Thoracic aorta (tissue), 2 donors: ENCODE measurements at regions not wholly inside any gene's neighbourhood (a gene's known extent, or its start where the extent isn't known, plus 50 kb on each side); places are given as distances from the start of the nearest gene placed in this dataset.
A peak's percentile ranks its signal among the peaks of the same experiment; 100 is the strongest.

Experiments used
- ATAC-seq: fragments of 150-250 bp; one replicate; pipeline ENCODE4 v1.8.0; 2017; ENCODE audit warnings: low read depth; ENCODE audit not compliant: insufficient number of reproducible peaks, low FRiP score
- DNase-seq: peaks from one replicate; pipeline ENCODE4 v3.0.0-alpha.2; 2020; ENCODE audit warnings: low spot score
- H3K27ac ChIP-seq, 2 donors: fragments of 200-600 bp; sonication (generic); 1 replicate in 1 of 2; 2 replicates in 1 of 2; pipeline ENCODE4 v1.5.1; 2016; ENCODE audit warnings: mild to moderate bottlenecking in 2 of 2, moderate library complexity in 2 of 2
- H3K27me3 ChIP-seq: fragments of 200-600 bp; sonication (generic); replicated peaks from 2 replicates; pipeline ENCODE4 v1.6.0; 2016; ENCODE audit warnings: mild to moderate bottlenecking; ENCODE audit not compliant: insufficient read depth
- H3K36me3 ChIP-seq: fragments of 200-600 bp; sonication (generic); one replicate; pipeline ENCODE4 v1.5.1; 2016
- H3K4me1 ChIP-seq, 2 donors: fragments of 200-600 bp; sonication (generic); 1 replicate in 1 of 2; 2 replicates in 1 of 2; pipeline versions ENCODE4 v1.5.1 to v1.6.0; 2016; ENCODE audit warnings: low read depth in 2 of 2, mild to moderate bottlenecking in 1 of 2; ENCODE audit not compliant: control insufficient read depth in 1 of 2
- H3K4me3 ChIP-seq: fragments of 200-600 bp; sonication (generic); 2 replicates; pipeline ENCODE4 v1.5.1; 2016; ENCODE audit warnings: mild to moderate bottlenecking
- H3K9me3 ChIP-seq: fragments of 200-600 bp; sonication (generic); 2 replicates; pipeline ENCODE4 v1.5.1; 2016
- TF ChIP-seq, protein P1 (sequence below): fragments of 200-600 bp; sonication (generic); IDR thresholded peaks from one replicate; pipeline ENCODE4 v1.5.1; 2019; ENCODE audit warnings: antibody characterized with exemption

DNA sequence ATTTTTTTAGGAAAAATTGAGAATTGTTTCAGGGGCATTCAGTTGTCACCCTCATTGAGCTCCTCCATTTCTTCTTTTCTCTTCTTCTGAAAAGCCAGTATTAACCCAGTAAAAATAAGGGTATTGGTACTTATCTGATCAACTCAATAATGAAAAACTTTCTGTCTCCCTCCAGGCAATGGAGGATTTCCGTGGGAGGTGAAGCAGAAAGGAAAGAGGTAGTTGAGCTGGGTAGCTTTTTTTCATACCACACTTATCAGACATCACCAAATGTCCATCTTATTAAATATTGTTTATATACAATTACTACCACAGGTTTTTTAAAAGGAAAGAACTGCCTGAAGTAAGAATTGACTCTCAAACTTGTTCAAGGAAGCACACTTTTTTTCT lies 731.1 kb upstream of the ZNF608 start:
- ATAC-seq (no peak), DNase-seq (no peak)
- H3K27ac ChIP-seq: no peak overlapping the region
- H3K9me3 ChIP-seq: no peaks in the 10 kb centered on the region
- TF ChIP-seq, protein P1, sequence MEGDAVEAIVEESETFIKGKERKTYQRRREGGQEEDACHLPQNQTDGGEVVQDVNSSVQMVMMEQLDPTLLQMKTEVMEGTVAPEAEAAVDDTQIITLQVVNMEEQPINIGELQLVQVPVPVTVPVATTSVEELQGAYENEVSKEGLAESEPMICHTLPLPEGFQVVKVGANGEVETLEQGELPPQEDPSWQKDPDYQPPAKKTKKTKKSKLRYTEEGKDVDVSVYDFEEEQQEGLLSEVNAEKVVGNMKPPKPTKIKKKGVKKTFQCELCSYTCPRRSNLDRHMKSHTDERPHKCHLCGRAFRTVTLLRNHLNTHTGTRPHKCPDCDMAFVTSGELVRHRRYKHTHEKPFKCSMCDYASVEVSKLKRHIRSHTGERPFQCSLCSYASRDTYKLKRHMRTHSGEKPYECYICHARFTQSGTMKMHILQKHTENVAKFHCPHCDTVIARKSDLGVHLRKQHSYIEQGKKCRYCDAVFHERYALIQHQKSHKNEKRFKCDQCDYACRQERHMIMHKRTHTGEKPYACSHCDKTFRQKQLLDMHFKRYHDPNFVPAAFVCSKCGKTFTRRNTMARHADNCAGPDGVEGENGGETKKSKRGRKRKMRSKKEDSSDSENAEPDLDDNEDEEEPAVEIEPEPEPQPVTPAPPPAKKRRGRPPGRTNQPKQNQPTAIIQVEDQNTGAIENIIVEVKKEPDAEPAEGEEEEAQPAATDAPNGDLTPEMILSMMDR: no peak
- no peak overlapping the region for H3K4me3 ChIP-seq
- H3K27me3 ChIP-seq: no peaks in the 10 kb centered on the region
- no peaks in the 10 kb centered on the region for H3K36me3 ChIP-seq
- peaks cover 0 to 5% of the 10 kb centered on the region in 2 donors for H3K4me1 ChIP-seq

DNA sequence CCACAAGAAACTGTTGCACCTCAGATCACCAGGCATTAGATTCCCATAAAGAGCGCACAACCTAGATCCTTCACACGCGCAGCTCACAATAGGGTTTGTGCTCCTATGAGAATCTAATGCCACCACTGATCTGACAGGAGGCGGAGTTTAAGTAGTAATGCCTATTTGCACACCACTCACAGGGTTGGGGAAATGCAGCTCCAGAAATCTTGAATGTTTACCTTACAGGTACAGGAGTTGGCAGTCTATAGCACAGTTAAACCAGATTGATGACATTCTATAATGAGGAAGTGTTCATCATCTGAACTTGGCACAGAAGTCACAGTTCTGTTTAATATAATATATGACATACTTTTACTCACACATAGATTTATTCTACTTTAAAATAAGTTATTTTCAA lies 732.2 kb upstream of the ZNF608 start:
- no peak for ATAC-seq
- Histone ChIP-seq H3K27ac (no peak overlapping the region), H3K36me3 (no peaks in the 10 kb centered on the region), H3K9me3 (no peaks in the 10 kb centered on the region), H3K4me1 (peaks cover 0 to 5% of the 10 kb centered on the region in 2 donors), H3K27me3 (no peaks in the 10 kb centered on the region), H3K4me3 (no peak overlapping the region)
- no peak for DNase-seq
- TF ChIP-seq, protein P1: no peak

DNA sequence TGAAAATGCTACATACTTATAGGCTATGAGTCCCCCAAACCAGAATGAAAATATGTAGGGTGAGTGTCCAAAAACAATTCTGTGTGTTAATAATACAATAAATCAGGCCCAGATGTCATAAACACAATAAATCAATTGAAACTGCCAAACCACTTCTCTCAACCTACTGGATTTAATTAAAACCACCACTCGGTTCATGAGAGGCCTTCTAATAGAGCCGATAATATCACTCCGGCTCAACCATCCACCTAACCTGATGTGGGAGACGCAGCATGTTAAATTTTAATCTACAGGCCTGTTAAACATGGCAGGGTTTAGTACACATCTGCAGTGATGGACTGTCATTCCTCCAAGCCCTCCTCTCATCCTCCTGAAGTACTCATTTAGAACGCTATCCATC lies 734.5 kb upstream of the ZNF608 start:
- ATAC-seq (no peak), DNase-seq (no peak)
- Histone ChIP-seq H3K27ac (no peak overlapping the region), H3K36me3 (no peaks in the 10 kb centered on the region), H3K27me3 (no peaks in the 10 kb centered on the region), H3K9me3 (no peaks in the 10 kb centered on the region), H3K4me3 (no peak overlapping the region), H3K4me1 (peaks cover 5 to 16% of the 10 kb centered on the region in 2 donors)
- TF ChIP-seq, protein P1: no peak

DNA sequence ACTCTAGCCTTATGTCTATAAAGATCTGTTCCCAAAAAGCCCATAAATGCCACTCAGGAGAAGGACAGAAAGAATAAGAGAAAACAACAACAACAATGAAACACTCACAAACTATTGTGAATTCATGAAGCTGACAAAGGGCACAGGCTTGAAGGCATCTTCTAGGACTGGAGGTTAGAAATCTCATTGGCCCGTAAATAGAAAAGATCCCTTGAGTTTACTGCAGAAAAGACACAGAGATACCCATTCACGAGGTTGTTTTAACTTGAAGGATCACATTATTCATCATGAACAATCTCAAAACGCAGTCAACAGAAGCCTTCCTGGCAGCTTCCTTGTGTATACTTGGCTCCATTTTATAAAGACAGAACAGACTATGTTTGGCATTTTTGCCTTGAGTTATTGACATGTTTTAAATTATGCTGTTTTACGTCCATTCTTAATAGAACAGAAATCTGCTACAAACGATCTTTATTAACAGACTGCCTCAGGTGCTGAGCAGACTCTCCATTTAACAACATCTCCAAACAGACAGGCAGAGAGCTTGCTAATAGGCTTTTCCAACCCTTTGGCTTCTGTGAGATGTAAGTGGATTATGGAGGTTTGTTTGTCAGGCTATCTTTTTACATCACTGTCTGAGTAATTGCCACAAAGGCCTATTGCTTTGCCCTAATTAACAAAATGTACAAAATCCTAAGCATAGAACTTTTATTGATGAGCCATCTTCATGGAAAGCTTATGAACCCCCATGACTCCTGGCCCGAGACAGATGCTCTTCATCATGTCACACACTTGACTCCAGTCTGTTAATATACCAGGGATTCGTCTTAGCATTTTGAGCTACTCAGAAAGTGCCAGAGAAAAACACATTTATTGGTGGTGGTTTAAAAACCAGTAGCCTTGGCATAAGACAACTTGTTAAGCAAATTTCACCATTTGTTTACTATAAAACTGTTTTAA lies 735.3 kb upstream of the ZNF608 start:
- TF ChIP-seq, protein P1: no peak
- ATAC-seq (no peak), DNase-seq (no peak)
- H3K9me3 ChIP-seq: no peaks in the 10 kb centered on the region
- H3K4me3 ChIP-seq: no peak overlapping the region
- H3K27me3 ChIP-seq: no peaks in the 10 kb centered on the region
- H3K36me3 ChIP-seq: no peaks in the 10 kb centered on the region
- peaks cover 7 to 25% of the 10 kb centered on the region in 2 donors for H3K4me1 ChIP-seq
- no peak overlapping the region for H3K27ac ChIP-seq

DNA sequence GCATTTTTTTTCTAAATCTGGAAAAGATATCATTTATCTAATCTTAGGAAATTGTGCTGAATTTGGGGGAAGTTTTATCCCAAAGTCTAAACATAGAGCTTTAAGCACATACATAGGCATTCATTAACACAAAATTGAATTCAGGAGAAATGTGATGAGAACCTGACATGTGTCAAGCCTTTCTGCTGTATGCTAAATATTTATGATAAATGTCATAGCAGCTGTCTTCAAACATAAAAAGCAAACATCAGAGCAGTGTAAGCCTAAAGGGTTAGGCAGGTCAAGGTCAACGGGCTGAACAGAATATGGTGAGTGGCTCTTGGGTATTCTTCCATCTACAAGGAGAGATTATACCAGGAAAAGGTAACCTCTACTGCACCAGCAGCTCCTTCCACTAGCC lies 737.2 kb upstream of the ZNF608 start:
- H3K27ac ChIP-seq: peak overlapping the region in 1 of 2 donors; percentile 84

More for the DNA sequence above, 737.2 kb upstream of the ZNF608 start:
- Histone ChIP-seq H3K9me3 (no peaks in the 10 kb centered on the region), H3K27me3 (no peaks in the 10 kb centered on the region), H3K36me3 (no peaks in the 10 kb centered on the region), H3K4me1 (peaks cover 7 to 25% of the 10 kb centered on the region in 2 donors), H3K4me3 (no peak overlapping the region)
- ATAC-seq: no peak
- DNase-seq: no peak
- TF ChIP-seq, protein P1: no peak
